HG02798 (cell line): ENCODE measurements at regions not wholly inside any gene's neighbourhood (a gene's known extent, or its start where the extent isn't known, plus 50 kb on each side); places are given as distances from the start of the nearest gene placed in this dataset.

Experiments
- ATAC-seq: cut with Tn5 transposase; IDR thresholded peaks from one replicate; pipeline ENCODE4 v1.9.1; 2021; ENCODE audit warnings: mild to moderate bottlenecking; ENCODE audit not compliant: unreplicated experiment, poor library complexity

DNA sequence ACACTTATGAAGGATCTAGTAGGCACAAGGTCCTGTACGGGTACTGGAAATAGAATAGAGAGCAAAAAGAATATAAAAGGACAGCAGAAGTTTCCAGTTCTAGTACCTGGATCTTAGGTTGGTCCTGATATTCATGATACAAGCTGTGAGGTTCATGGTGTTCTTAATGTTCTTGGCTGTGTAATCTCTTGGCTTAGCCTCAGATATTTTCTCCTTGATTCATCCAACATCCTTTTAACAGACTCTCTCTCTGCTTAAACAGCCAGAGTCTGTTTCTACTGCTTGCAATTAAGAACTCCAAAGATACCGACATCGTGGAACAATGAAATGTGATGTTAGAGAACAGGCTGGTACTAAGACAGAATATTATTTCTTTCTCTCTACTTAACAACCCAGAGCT, 49.9 kb downstream of the CNTN3 start:
- no peak for ATAC-seq

- no peak for ATAC-seq
Measured at GRCh38 chr3:74562558-74563269, 51.7 kb downstream of the CNTN3 start.

DNA sequence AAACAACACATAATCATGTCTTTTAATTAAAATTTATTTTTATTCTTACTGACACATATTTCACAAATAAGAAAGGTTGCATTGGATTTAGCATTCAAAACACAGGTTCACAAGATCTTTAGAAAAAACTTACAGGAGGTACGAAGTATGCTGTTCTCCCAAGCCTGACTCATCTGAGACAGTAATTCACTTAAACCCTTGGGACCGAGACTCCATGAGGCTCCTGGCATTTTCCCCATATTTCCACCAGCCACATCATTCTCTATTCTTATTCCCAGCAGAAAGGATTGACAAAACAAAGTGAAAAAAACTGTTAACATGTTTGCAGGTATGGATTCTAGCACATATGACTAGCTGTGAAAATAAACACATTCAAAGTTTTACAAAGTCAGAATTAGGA, 52.6 kb downstream of the CNTN3 start:
- no peak for ATAC-seq

DNA sequence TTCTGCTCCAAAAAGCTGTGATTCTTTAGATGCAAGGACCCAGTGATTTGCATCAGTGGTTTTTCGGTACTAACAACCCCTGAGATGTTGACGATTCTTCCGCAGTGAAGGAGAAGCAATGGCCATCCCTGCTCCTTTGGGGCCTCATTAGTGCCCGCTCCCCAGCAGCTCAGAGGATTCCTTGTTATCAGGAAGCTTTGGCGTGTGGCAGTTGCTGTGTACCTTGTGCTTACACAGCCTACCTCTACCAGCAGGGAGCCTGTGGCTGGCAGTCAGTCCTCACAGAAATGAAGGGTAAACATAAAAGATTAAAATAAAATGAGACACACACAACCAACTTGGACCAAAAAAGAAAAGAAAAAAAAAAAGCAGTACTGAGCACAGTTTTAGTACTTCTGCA, 55.2 kb downstream of the CNTN3 start:
- ATAC-seq = no peak

DNA sequence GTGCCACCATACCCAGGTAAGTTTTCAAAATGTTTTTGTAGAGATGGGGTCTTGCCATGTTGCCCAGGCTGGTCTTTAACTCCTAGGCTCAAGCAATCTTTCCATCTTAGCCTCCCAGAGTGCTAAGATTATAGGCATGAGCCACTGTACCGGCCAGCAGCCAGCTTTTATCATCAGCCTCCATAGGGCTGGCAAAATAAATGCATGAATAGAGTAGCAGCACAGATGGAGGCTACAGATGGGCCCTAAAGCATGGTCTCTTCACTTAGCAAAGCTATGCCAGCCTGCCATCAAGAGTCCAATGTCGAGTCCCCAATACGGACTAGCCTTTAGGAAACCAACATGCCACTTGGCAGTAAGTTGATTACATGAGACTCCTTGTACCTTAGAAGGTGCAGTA, 63.8 kb downstream of the CNTN3 start:
- no peak for ATAC-seq

GRCh38 chr3:74546426-74546825, 68.0 kb downstream of the CNTN3 start:
- no peak for ATAC-seq

DNA sequence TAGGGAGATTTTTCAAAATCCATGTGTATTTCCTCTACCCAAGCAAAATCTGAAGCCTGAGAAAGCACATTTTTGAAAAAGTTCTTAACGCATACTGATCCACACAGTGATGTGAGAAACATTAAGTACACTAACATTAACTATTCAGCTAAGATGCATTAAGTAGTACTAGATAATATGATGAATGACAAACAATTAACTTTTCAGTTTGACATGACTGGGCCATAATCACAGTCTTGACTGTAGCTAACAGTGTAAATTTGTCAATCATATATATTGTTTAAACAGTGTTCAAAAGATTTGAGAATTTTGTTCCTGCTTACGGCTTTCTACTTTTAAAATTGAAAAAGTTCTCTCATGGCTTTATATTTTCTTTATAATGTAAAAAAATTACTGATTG, 72.0 kb downstream of the CNTN3 start:
- no peak for ATAC-seq

- ATAC-seq = no peak
Measured at GRCh38 chr3:74539876-74540275, 74.6 kb downstream of the CNTN3 start.

DNA sequence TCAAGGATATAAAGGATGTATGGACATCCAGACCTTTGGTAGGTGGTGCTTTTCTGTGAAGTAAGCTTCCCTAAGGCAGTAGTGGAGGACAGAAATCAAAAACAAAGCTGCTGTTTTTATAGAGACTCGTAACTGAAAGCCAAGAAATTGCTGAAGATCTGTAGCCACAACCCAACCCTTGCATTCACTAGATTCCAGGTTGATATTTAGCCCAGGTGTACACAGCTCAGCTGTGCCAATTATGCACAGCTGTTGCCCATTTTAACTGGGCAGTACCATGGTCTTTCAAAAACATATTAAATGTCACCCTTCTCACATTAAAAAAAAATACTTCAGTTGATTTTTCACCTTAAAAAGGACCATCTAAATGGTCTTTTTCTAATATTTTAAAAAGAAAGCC, 75.8 kb downstream of the CNTN3 start:
- ATAC-seq = no peak

DNA sequence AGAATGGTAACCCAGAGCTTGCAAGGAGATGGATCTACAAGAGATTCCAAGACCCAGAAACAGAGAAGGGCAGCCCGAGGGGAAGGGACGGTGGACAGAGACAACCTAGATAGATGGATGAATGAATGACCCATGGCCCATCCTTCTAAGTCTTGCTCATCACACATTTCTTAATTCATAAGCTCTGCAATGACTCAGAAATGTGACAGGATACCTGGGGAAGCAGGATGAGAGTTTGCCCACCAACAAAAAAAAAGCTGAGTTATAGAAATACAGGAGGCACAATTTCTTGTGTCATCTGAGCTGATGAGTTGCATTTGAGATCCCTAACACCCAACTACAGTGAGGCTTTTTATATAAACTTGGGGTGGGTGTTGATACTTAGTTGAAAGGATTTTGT, 76.6 kb downstream of the CNTN3 start:
- ATAC-seq = no peak

DNA sequence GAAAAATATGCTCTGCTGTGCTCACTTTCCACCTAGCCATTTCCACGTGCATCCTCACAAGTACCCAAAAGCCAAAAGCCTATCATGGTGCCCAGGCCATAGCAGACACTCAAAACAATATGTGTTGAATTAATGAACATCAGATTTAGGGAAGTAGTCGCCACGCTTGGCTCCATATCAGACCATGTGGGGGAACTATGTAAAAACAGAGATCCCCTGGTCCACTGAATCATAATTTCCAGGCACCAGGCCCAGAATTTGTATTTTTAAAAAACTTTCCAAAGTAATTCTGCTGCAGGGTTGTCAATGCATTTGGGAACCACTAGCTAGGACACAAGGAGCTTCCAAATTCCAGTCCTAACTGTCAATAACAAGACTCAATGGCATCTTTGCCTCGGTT, 77.3 kb downstream of the CNTN3 start:
- ATAC-seq = no peak

DNA sequence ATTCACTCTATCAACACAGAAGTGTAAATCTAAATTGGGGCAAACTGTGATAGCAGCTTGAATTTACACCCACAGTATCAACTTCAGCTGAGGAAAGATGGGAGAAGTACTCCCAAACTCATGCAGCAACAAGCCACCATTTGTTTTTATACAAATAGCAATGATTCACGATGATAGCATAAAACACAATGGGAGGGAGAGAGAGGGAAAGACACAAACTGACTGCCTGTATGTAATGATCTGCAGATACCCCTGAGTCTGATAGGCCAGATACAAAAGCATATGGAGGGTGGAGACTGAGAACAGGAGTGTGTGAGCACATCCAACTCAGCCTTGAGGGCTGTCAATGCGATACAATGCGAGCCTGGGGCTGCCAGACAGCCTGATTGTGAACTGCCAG, 79.2 kb downstream of the CNTN3 start:
- no peak for ATAC-seq

DNA sequence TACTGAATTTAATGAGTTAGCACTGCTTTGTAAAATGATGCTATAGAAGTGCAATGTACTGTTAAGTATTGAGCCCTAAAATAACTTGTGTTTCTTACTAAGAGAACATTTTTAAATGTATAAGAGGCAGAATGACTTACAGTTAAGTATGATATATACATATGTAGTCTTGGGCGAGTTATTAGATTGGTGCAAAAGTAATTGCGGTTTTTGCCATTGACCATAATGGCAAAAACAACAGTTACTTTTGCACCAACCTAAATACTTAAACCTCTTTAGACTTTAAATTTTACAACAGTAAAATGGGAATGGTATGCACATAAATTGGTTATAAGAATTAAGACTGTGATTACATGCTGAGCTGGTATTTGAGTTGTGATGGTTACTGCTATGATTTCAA, 79.8 kb downstream of the CNTN3 start:
- no peak for ATAC-seq

- ATAC-seq = no peak
Measured at GRCh38 chr3:74532446-74532845, 82.0 kb downstream of the CNTN3 start.

DNA sequence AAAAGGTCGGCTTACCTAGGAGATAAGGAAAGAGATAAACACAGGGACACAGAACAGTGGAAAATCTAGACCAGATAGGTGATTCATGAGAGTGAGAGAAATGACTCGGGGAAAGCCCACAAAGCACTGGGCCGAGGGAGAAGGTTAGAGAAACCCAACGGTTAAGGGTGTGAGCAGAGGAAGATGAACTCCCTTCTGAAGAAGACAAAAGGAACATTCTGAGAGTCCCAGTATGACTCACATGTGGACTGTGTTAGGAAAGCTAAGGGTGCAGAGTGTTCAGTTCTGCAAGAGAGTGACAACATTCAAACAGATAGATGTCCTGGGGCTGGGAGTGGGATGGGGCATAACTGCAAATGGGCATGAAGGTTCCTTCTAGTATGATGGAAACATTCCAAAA, 83.0 kb downstream of the CNTN3 start:
- no peak for ATAC-seq

GRCh38 chr3:74529145-74529544, 85.3 kb downstream of the CNTN3 start:
- no peak for ATAC-seq

GRCh38 chr3:74527566-74527965, 86.9 kb downstream of the CNTN3 start:
- ATAC-seq = no peak

DNA sequence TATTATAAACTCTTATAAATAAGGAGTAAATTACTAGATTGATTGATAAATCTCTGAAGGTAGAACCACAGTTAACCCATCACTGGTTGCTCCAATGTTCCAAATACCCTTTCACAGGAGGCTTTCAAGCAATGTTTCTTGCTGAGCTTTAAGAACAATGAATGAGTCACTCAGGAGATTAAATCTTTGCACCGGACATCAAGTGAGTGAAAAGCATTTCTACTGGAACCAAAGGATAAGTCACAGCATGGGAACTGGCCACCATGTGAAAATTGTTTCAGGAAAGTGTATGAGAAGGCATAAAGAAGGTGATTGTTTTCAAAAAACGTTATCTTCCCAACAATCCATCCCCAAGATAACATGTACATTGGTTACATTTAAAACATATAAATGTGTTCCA, 90.6 kb downstream of the CNTN3 start:
- no peak for ATAC-seq

GRCh38 chr3:74520895-74521294, 93.6 kb downstream of the CNTN3 start:
- no peak for ATAC-seq

GRCh38 chr3:74518610-74519009, 95.8 kb downstream of the CNTN3 start:
- ATAC-seq = no peak

GRCh38 chr3:74516019-74516418, 98.4 kb downstream of the CNTN3 start:
- no peak for ATAC-seq

DNA sequence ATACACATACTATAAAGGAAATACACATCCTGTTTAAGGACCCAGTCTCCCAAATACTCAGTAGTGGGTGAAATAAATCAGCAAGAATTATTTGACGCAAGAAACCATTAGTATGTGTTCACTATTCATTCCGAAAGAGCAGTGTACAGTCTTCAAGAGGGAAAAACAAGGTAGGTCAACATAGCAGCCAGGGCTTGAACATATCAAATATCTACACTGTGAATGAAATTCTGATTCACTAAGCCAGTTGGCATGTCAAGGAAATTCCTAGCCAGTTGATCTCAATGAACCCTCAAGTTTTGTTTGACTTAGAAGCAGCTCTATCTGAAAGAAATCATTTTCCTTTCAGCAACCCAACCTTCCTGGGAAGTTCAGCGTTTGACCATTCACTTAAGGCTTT, 99.0 kb downstream of the CNTN3 start:
- no peak for ATAC-seq

DNA sequence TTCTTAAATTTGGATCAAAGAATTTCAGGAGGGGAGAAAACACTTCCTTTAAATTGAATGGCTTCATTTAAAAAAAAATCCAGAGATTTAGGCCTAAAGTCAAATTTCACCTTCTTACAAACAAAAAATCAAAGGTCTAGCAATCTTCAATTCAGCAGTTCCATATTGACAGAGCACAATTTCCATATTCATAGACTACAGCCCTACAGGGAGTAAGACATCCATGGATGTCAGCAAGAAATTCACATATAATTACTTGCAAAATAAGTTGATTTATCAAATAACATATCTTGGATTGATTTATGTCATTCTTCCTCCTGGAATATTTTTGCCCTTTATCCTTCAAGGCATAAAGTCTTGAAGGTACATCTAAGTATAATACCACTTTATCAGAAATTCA, 103.4 kb downstream of the CNTN3 start:
- ATAC-seq = no peak
